ENCODE measurements at regions not wholly inside any gene's neighbourhood (a gene's known extent, or its start where the extent isn't known, plus 50 kb on each side); places are given as distances from the start of the nearest gene placed in this dataset.
"Not testable (repeated sequence)": the region's sequence is repeated elsewhere in the genome, so short reads cannot be mapped to it uniquely, and the experiment has no call there.

DNA sequence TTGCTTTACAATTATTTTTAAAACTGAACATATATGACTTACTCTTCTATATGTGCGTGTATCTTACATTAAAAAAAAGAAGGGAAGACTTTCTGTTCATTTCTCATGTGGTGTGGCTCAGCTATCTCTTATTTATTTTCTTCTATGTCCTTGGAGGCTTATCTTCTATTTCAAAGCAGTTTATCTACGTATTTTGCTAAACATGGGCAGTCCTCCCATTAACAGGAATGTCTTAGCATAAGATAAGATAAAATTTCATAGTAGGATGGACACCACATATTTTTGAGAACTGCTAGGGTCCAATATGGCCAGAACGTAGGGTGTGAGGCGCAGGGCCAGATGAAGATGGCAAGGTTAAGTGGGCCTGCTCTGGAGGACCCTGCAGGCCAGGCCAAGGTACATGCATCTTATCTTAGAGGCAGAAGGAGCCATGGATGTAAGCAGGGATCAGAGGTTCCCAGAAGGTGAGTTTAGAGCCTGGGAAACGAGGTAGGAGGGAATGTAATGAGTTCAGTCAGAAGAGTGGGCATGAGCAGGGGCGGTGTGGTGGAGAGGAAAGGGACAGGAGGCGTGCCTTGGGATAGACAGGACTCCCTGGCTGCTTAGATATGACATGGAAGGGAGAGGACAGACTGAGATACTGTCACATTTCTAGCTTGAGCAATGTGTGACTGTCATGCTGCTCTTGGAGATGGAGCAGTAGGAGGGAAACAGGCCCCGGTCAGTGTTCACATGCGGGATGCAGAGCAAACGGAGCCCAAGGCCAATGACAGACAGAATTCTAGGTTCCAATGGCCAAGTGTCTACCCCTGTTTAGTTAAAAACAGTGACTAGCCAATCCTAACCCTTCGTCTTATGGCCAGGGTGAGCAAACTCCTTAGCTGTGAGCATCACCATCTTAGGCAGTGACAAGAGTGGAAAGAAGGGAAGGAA, 68.6 kb upstream of the MEDAG start:
- Histone ChIP-seq H3K4me1 (ENCODE audit: control insufficient read depth, insufficient read depth, low read length, poor library complexity, severe bottlenecking) (no peaks in the 10 kb centered on the region), H3K27me3 (ENCODE audit: control insufficient read depth, insufficient read depth, low read length) (no peaks in the 10 kb centered on the region), H3K9me3 (ENCODE audit: control insufficient read depth in 2 of 2, low read length in 2 of 2) (no peaks in the 10 kb centered on the region), H3K36me3 (ENCODE audit: control insufficient read depth, insufficient read depth, low read length) (no peaks in the 10 kb centered on the region), H3K27ac (ENCODE audit: insufficient read depth, low read length, poor library complexity, severe bottlenecking) (no peak overlapping the region), H3K4me3 (ENCODE audit: low read depth, low read length) (no peak overlapping the region)
- no peak overlapping the region for H3K4me3 Mint-ChIP-seq
- H3K27ac Mint-ChIP-seq: no peak overlapping the region
- H3K4me1 Mint-ChIP-seq: no peaks in the 10 kb centered on the region
- no peaks in the 10 kb centered on the region for H3K9me3 Mint-ChIP-seq
- ATAC-seq (ENCODE audit: low read depth in 2 of 2): no peak
- peaks cover 10% of the 10 kb centered on the region for H3K27me3 Mint-ChIP-seq
- no peaks in the 10 kb centered on the region for H3K36me3 Mint-ChIP-seq
- DNase-seq: no peak

DNA sequence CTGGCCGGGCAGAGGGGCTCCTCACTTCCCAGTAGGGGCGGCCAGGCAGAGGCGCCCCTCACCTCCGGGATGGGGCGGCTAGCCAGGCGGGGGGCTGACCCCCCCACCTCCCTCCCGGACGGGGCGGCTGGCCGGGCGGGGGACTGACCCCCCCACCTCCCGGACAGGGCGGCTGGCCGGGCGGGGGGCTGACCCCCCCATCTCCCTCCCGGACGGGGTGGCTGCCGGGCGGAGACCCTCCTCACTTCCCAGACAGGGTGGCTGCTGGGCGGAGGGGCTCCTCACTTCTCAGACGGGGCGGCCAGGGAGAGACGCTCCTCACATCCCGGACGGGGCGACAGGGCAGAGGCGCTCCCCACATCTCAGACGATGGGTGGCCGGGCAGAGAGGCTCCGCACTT, 66.4 kb upstream of the MEDAG start:
- not testable (repeated sequence) for H3K27me3 ChIP-seq (ENCODE audit: control insufficient read depth, insufficient read depth, low read length); H3K9me3 ChIP-seq (ENCODE audit: control insufficient read depth in 2 of 2, low read length in 2 of 2); H3K27ac ChIP-seq (ENCODE audit: insufficient read depth, low read length, poor library complexity, severe bottlenecking); H3K4me1 ChIP-seq (ENCODE audit: control insufficient read depth, insufficient read depth, low read length, poor library complexity, severe bottlenecking); H3K27ac Mint-ChIP-seq; H3K27me3 Mint-ChIP-seq; DNase-seq; H3K4me3 Mint-ChIP-seq; H3K36me3 ChIP-seq (ENCODE audit: control insufficient read depth, insufficient read depth, low read length); H3K9me3 Mint-ChIP-seq; H3K4me1 Mint-ChIP-seq; H3K36me3 Mint-ChIP-seq; ATAC-seq (ENCODE audit: low read depth in 2 of 2); H3K4me3 ChIP-seq (ENCODE audit: low read depth, low read length)

DNA sequence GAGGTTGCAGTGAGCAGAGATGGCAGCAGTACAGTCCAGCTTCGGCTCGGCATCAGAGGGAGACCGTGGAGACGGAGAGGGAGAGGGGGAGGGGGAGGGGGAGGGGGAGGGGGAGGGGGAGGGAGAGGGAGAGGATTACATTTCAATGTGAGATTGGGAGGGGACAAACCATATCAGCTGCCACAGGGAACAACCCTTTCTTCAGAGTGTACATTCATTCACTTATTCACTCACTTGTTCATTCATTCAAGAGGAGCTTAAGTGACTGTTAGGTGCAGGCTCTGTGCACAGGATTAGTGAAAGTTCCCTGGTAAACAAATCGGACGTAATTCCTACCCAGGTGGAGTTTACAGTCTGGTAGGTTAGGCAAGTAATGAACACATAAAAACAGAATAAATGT, 65.6 kb upstream of the MEDAG start:
- DNase-seq (no peak), ATAC-seq (ENCODE audit: low read depth in 2 of 2) (no peak)
- no peaks in the 10 kb centered on the region for H3K4me1 ChIP-seq (ENCODE audit: control insufficient read depth, insufficient read depth, low read length, poor library complexity, severe bottlenecking)
- H3K9me3 Mint-ChIP-seq: no peaks in the 10 kb centered on the region
- H3K9me3 ChIP-seq (ENCODE audit: control insufficient read depth in 2 of 2, low read length in 2 of 2): no peaks in the 10 kb centered on the region
- no peak overlapping the region for H3K27ac ChIP-seq (ENCODE audit: insufficient read depth, low read length, poor library complexity, severe bottlenecking)
- H3K4me3 ChIP-seq (ENCODE audit: low read depth, low read length): no peak overlapping the region
- H3K27me3 ChIP-seq (ENCODE audit: control insufficient read depth, insufficient read depth, low read length): no peaks in the 10 kb centered on the region
- H3K4me3 Mint-ChIP-seq: no peak overlapping the region
- H3K27ac Mint-ChIP-seq: no peak overlapping the region
- no peaks in the 10 kb centered on the region for H3K36me3 ChIP-seq (ENCODE audit: control insufficient read depth, insufficient read depth, low read length)
- peaks cover 2% of the 10 kb centered on the region for H3K27me3 Mint-ChIP-seq
- peaks cover 0 to 3% (median 0%) of the 10 kb centered on the region in 4 donors for H3K4me1 Mint-ChIP-seq
- H3K36me3 Mint-ChIP-seq: no peaks in the 10 kb centered on the region

DNA sequence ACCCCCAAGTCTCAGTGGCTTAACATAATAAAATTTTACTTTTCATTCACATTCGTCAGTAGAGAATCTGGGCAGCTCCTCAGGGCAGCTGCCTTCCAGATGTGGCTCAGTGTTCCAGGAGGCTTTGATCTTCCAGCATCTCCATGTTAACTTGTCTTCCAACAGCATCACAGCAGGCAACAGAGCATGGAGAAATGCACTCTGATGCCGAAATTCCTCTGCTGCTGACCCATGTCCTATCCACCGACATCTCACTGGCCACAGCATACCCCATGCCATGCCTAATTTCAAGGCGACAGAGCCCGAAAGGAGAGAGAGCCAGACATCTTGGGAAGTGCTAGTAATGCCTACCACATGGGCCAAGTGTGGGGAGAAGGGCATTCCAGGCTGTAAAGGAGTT, 64.9 kb upstream of the MEDAG start:
- ATAC-seq (ENCODE audit: low read depth in 2 of 2): no peak

DNA sequence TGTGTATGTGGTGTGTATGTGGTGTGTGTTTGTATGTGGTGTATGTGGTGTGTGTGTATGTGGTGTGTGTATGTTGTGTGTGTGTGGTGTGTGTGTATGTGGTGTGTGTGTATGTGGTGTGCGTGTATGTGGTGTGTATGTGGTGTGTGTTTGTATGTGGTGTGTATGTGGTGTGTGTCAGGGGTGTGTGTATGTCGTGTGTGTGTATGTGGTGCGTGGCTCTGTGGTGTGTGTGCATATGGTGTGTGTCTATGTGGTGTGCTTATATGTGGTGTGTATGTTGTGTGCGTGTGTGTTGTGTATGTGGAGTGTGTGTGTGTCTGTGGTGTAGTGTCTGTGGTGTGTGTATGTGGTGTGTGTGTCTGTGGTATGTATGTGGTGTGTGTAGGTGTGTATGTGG, 62.5 kb upstream of the MEDAG start:
- no peaks in the 10 kb centered on the region for H3K36me3 ChIP-seq (ENCODE audit: control insufficient read depth, insufficient read depth, low read length)
- H3K4me1 Mint-ChIP-seq: peaks cover 0 to 12% (median 0%) of the 10 kb centered on the region in 4 donors
- ATAC-seq (ENCODE audit: low read depth in 2 of 2) (no peak), DNase-seq (no peak)
- no peaks in the 10 kb centered on the region for H3K27me3 Mint-ChIP-seq
- H3K27ac ChIP-seq (ENCODE audit: insufficient read depth, low read length, poor library complexity, severe bottlenecking): no peak overlapping the region
- H3K4me3 Mint-ChIP-seq: no peak overlapping the region
- no peaks in the 10 kb centered on the region for H3K36me3 Mint-ChIP-seq
- H3K9me3 ChIP-seq (ENCODE audit: control insufficient read depth in 2 of 2, low read length in 2 of 2): no peaks in the 10 kb centered on the region
- no peaks in the 10 kb centered on the region for H3K4me1 ChIP-seq (ENCODE audit: control insufficient read depth, insufficient read depth, low read length, poor library complexity, severe bottlenecking)
- H3K4me3 ChIP-seq (ENCODE audit: low read depth, low read length): no peak overlapping the region
- no peak overlapping the region for H3K27ac Mint-ChIP-seq
- H3K9me3 Mint-ChIP-seq: no peaks in the 10 kb centered on the region
- H3K27me3 ChIP-seq (ENCODE audit: control insufficient read depth, insufficient read depth, low read length): no peaks in the 10 kb centered on the region

More for the DNA sequence above, 64.9 kb upstream of the MEDAG start:
- no peaks in the 10 kb centered on the region for H3K27me3 Mint-ChIP-seq
- DNase-seq: no peak
- no peaks in the 10 kb centered on the region for H3K4me1 ChIP-seq (ENCODE audit: control insufficient read depth, insufficient read depth, low read length, poor library complexity, severe bottlenecking)
- no peak overlapping the region for H3K27ac Mint-ChIP-seq
- no peaks in the 10 kb centered on the region for H3K36me3 Mint-ChIP-seq
- no peak overlapping the region for H3K4me3 ChIP-seq (ENCODE audit: low read depth, low read length)
- H3K9me3 ChIP-seq (ENCODE audit: control insufficient read depth in 2 of 2, low read length in 2 of 2): no peaks in the 10 kb centered on the region
- H3K27ac ChIP-seq (ENCODE audit: insufficient read depth, low read length, poor library complexity, severe bottlenecking): no peak overlapping the region
- no peak overlapping the region for H3K4me3 Mint-ChIP-seq
- no peaks in the 10 kb centered on the region for H3K27me3 ChIP-seq (ENCODE audit: control insufficient read depth, insufficient read depth, low read length)
- no peaks in the 10 kb centered on the region for H3K9me3 Mint-ChIP-seq
- H3K36me3 ChIP-seq (ENCODE audit: control insufficient read depth, insufficient read depth, low read length): no peaks in the 10 kb centered on the region
- peaks cover 0 to 5% (median 0%) of the 10 kb centered on the region in 4 donors for H3K4me1 Mint-ChIP-seq

DNA sequence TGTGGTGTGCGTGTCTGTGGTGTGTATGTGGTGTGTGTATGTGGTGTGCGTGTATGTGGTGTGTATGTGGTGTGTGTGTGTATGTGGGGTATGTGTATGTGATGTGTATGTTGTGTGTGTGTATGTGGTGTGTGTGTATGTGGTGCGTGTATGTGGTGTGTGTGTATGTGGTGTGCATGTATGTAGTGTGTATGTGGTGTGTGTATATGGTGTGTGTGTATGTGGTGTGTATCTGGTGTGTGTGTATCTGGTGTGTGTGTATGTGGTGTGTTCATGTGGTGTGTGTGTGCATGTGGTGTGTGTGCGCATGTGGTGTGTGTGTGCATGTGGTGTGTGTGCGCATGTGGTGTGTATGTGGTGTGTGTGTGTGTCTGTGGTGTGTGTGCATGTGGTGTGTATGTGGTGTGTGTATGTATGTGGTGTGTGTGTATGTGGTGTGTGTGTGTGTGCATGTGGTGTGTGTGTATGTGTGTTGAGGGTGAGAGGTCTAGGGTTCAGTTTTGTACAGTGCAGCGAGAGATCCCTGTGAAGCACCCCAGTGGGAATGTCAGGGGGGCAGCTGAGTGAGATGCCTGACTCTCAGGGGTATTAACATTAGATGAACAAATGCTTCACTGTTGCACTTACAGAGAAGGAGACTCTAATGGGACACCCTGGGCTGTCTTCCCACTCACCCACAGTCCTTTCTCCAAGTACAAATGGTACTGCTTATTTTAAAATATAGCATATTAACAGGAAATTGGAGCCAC, 61.3 kb upstream of the MEDAG start:
- no peaks in the 10 kb centered on the region for H3K9me3 Mint-ChIP-seq
- H3K36me3 ChIP-seq (ENCODE audit: control insufficient read depth, insufficient read depth, low read length): no peaks in the 10 kb centered on the region
- no peak for ATAC-seq (ENCODE audit: low read depth in 2 of 2)
- no peaks in the 10 kb centered on the region for H3K4me1 ChIP-seq (ENCODE audit: control insufficient read depth, insufficient read depth, low read length, poor library complexity, severe bottlenecking)
- H3K27me3 Mint-ChIP-seq: no peaks in the 10 kb centered on the region
- H3K4me3 Mint-ChIP-seq: no peak overlapping the region
- no peak overlapping the region for H3K27ac ChIP-seq (ENCODE audit: insufficient read depth, low read length, poor library complexity, severe bottlenecking)
- no peaks in the 10 kb centered on the region for H3K27me3 ChIP-seq (ENCODE audit: control insufficient read depth, insufficient read depth, low read length)
- H3K36me3 Mint-ChIP-seq: no peaks in the 10 kb centered on the region
- no peaks in the 10 kb centered on the region for H3K9me3 ChIP-seq (ENCODE audit: control insufficient read depth in 2 of 2, low read length in 2 of 2)
- DNase-seq: peak in 1 of 3 donors; percentile 14
- no peak overlapping the region for H3K27ac Mint-ChIP-seq
- no peak overlapping the region for H3K4me3 ChIP-seq (ENCODE audit: low read depth, low read length)
- peaks cover 0 to 12% (median 0%) of the 10 kb centered on the region in 4 donors for H3K4me1 Mint-ChIP-seq

DNA sequence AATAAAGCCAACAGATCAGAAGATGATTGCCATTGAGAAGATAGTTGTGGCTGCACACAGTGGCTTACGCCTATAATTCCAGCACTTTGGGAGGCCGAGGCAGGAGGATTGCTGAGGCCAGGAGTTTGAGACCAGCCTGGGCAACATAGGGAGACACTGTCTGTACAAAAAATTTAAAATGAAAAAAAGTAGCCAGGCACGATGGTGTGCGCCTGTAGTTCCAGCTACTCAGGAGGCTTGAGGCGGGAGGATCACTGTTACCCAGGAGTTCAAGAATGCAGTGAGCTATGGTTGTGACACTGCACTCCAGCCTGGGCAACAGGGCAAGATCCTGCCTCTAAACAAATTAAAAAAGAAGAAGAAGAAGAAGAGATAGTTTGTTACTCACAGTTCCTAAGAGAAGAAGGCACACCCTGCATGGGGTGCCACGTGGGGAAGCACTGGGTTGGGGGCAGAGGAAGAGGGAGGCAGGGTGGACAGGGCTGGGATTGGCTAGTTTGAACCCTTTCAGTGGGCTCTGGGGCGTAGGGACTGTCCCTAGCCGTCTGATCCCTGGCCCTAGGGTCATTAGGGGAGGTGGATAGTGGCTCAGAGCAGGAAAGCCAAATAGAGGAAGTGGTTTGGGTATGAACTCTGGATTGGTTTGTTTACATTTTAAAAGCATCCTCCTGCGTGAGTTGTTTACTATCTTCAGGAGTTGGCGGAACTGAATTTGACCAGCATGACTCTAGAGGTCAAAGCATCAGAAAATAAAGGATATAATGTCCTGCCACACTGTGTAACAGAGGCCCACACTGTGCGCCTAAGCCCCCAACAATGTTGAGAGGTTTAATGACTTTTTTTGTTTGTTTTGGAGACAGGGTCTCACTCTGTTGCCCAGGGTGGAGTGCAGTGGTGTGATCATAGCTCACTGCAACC, 60.5 kb upstream of the MEDAG start:
- no peaks in the 10 kb centered on the region for H3K9me3 ChIP-seq (ENCODE audit: control insufficient read depth in 2 of 2, low read length in 2 of 2)
- Mint-ChIP-seq H3K36me3 (no peaks in the 10 kb centered on the region), H3K4me1 (peaks cover 0 to 12% (median 0%) of the 10 kb centered on the region in 4 donors), H3K4me3 (peak overlapping the region in 1 of 4 donors; percentile 14), H3K27ac (peak overlapping the region in 2 of 3 donors; percentile 57 to 95), H3K9me3 (no peaks in the 10 kb centered on the region), H3K27me3 (no peaks in the 10 kb centered on the region)
- no peak overlapping the region for H3K27ac ChIP-seq (ENCODE audit: insufficient read depth, low read length, poor library complexity, severe bottlenecking)
- H3K4me3 ChIP-seq (ENCODE audit: low read depth, low read length): no peak overlapping the region
- H3K27me3 ChIP-seq (ENCODE audit: control insufficient read depth, insufficient read depth, low read length): peaks cover 1% of the 10 kb centered on the region
- ATAC-seq (ENCODE audit: low read depth in 2 of 2) (no peak), DNase-seq (no peak)
- H3K36me3 ChIP-seq (ENCODE audit: control insufficient read depth, insufficient read depth, low read length): no peaks in the 10 kb centered on the region
- H3K4me1 ChIP-seq (ENCODE audit: control insufficient read depth, insufficient read depth, low read length, poor library complexity, severe bottlenecking): no peaks in the 10 kb centered on the region

Measured in CD4-positive, CD25-positive, alpha-beta regulatory T cell (primary cell).